Activated B cell treated with CpG ODN at 0.5 μM for 24 hours (primary cell): ENCODE measurements at regions not wholly inside any gene's neighbourhood (a gene's known extent, or its start where the extent isn't known, plus 50 kb on each side); places are given as distances from the start of the nearest gene placed in this dataset.

ENCODE experiments used
- ATAC-seq: fragments of 200-7000 bp; cut with Tn5 transposase; one replicate; pipeline ENCODE4 v1.10.0; 2021; ENCODE audit warnings: low read depth, mild to moderate bottlenecking, moderate library complexity
- CTCF ChIA-PET: fragments of 350-600 bp; sonication (Branson Sonifier 250); formaldehyde crosslinking; loops from one replicate; lab custom pipeline; 2021; ENCODE audit warnings: antibody characterized with exemption; lab: Charles Lee
- POLR2A ChIA-PET: fragments of 350-600 bp; sonication (Branson Sonifier 250); formaldehyde crosslinking; loops from one replicate; lab custom pipeline; 2021; ENCODE audit warnings: antibody characterized with exemption; lab: Charles Lee
- DNase-seq: peaks from one replicate; pipeline ENCODE4 v3.0.0; 2022
- H3K27ac Mint-ChIP-seq: one replicate; pipeline ENCODE4 v1.8.0; 2020; ENCODE audit warnings: mixed read lengths
- H3K27me3 Mint-ChIP-seq: one replicate; pipeline ENCODE4 v1.8.0; 2021; ENCODE audit warnings: mixed read lengths
- H3K36me3 Mint-ChIP-seq: one replicate; pipeline ENCODE4 v1.8.0; 2021; ENCODE audit warnings: low read depth, mixed read lengths
- H3K4me1 Mint-ChIP-seq: one replicate; pipeline ENCODE4 v1.8.0; 2021; ENCODE audit warnings: mixed read lengths
- H3K4me3 Mint-ChIP-seq: one replicate; pipeline ENCODE4 v1.8.0; 2020; ENCODE audit warnings: mild to moderate bottlenecking, mixed read lengths
- H3K9me3 Mint-ChIP-seq: one replicate; pipeline ENCODE4 v1.8.0; 2020; ENCODE audit warnings: mixed read lengths
- CTCF ChIP-seq: fragments of 200-600 bp; IDR thresholded peaks from one replicate; pipeline ENCODE4 v1.8.0; 2022; ENCODE audit warnings: antibody characterized with exemption, mild to moderate bottlenecking
- intact Hi-C: fragments of 100-400 bp; cut with micrococcal nuclease; formaldehyde crosslinking; loops from one replicate; pipeline ENCODE4 v1.15.1; 2024

- ChIA-PET CTCF (no interaction called here), POLR2A (no interaction called here)
- ATAC-seq (no peak), DNase-seq (no peak)
- Mint-ChIP-seq H3K27me3 (no peaks in the 10 kb centered on the region), H3K4me3 (no peak overlapping the region), H3K9me3 (no peaks in the 10 kb centered on the region), H3K4me1 (no peaks in the 10 kb centered on the region), H3K27ac (no peak overlapping the region), H3K36me3 (no peaks in the 10 kb centered on the region)
- intact Hi-C loops, result no loop called here
- no peak for TF ChIP-seq CTCF
Observed at GRCh38 chr4:102422843-102423242, 77.6 kb upstream of the SLC39A8 start.

- intact Hi-C loops, result no loop called here
- ATAC-seq (no peak), DNase-seq (no peak)
- ChIA-PET POLR2A (no interaction called here), CTCF (no interaction called here)
- H3K9me3 Mint-ChIP-seq, result no peaks in the 10 kb centered on the region
- no peaks in the 10 kb centered on the region for H3K4me1 Mint-ChIP-seq
- no peaks in the 10 kb centered on the region for H3K27me3 Mint-ChIP-seq
- no peak overlapping the region for H3K4me3 Mint-ChIP-seq
- no peaks in the 10 kb centered on the region for H3K36me3 Mint-ChIP-seq
- no peak overlapping the region for H3K27ac Mint-ChIP-seq
- TF ChIP-seq CTCF, result no peak
Observed at GRCh38 chr4:102423375-102423774, 77.8 kb upstream of the NFKB1 start.

GRCh38 chr4:102427371-102427998 lies 73.7 kb upstream of the NFKB1 start:
- intact Hi-C loops, result loop anchor here (5.0 kb wide), 1 partner anchor 595 kb away; no protein-coding TSS in a partner anchor
- TF ChIP-seq CTCF, result no peak
- no peaks in the 10 kb centered on the region for H3K27me3 Mint-ChIP-seq
- no peak overlapping the region for H3K27ac Mint-ChIP-seq
- no peak for ATAC-seq
- ChIA-PET POLR2A (no interaction called here), CTCF (interaction anchor here (0.5 to 0.7 kb wide), 2 partner anchors 13 to 200 kb away, joined by 3 read pairs; no protein-coding TSS in a partner anchor)
- no peak for DNase-seq
- no peaks in the 10 kb centered on the region for H3K36me3 Mint-ChIP-seq
- no peak overlapping the region for H3K4me3 Mint-ChIP-seq
- H3K9me3 Mint-ChIP-seq, result no peaks in the 10 kb centered on the region
- peaks cover 5% of the 10 kb centered on the region for H3K4me1 Mint-ChIP-seq

- Mint-ChIP-seq H3K9me3 (no peaks in the 10 kb centered on the region), H3K27me3 (no peaks in the 10 kb centered on the region), H3K36me3 (no peaks in the 10 kb centered on the region), H3K27ac (no peak overlapping the region), H3K4me1 (peaks cover 5% of the 10 kb centered on the region), H3K4me3 (no peak overlapping the region)
- DNase-seq (no peak), ATAC-seq (no peak)
- ChIA-PET CTCF (interaction anchor here (0.5 kb wide), 1 partner anchor 13 kb away, joined by 3 read pairs; no protein-coding TSS in a partner anchor), POLR2A (no interaction called here)
- intact Hi-C loops, result loop anchor here (5.0 kb wide), 1 partner anchor 596 kb away; no protein-coding TSS in a partner anchor
- no peak for TF ChIP-seq CTCF
Observed at GRCh38 chr4:102428122-102428521, 73.0 kb upstream of the NFKB1 start.

GRCh38 chr4:102429553-102429952 lies 71.6 kb upstream of the NFKB1 start:
- peaks cover under 1% of the 10 kb centered on the region for H3K9me3 Mint-ChIP-seq
- H3K36me3 Mint-ChIP-seq, result no peaks in the 10 kb centered on the region
- intact Hi-C loops, result loop anchor here (5.0 kb wide), 1 partner anchor 597 kb away; no protein-coding TSS in a partner anchor
- POLR2A ChIA-PET, result interaction anchor here (0.7 kb wide), 1 partner anchor 71 kb away, joined by 7 read pairs; the partner anchor contains the start of gene NFKB1
- CTCF ChIA-PET, result no interaction called here
- H3K4me1 Mint-ChIP-seq, result peaks cover 5% of the 10 kb centered on the region
- no peak for DNase-seq
- no peak overlapping the region for H3K27ac Mint-ChIP-seq
- H3K4me3 Mint-ChIP-seq, result no peak overlapping the region
- no peaks in the 10 kb centered on the region for H3K27me3 Mint-ChIP-seq
- ATAC-seq, result no peak
- no peak for TF ChIP-seq CTCF
